PC-9 (cell line): ENCODE measurements at regions not wholly inside any gene's neighbourhood (a gene's known extent, or its start where the extent isn't known, plus 50 kb on each side); places are given as distances from the start of the nearest gene placed in this dataset.
"Not testable (repeated sequence)": the region's sequence is repeated elsewhere in the genome, so short reads cannot be mapped to it uniquely, and the experiment has no call there.

Experiments
- BruUV-seq: library from RNA; stranded (reverse); fragments of 400-500 nt; replicated peaks from 2 replicates; lab custom pipeline; 2021; lab: Mats Ljungman, UMichigan
- CTCF ChIA-PET: fragments of 300-600 bp; sonication (Branson Sonifier 250); formaldehyde crosslinking; loops from one replicate; lab custom pipeline; 2022; ENCODE audit warnings: antibody characterized with exemption; lab: Charles Lee
- POLR2A ChIA-PET: fragments of 300-600 bp; sonication (Branson Sonifier 250); formaldehyde crosslinking; loops from one replicate; lab custom pipeline; 2022; ENCODE audit warnings: antibody characterized with exemption; ENCODE audit not compliant: unreplicated experiment; lab: Charles Lee
- DNase-seq, 2 experiments: peaks; one replicate each; pipeline versions ENCODE4 v3.0.0 to v3.0.0-alpha.2; 2015 to 2022; ENCODE audit warnings: mixed read lengths in 1 of 2
- H2AFZ ChIP-seq: fragments of 200-600 bp; sonication (generic); 2 replicates; pipeline ENCODE4 v1.8.1; 2017; ENCODE audit warnings: antibody characterized with exemption
- H3F3A ChIP-seq: fragments of 200-600 bp; sonication (generic); 2 replicates; pipeline ENCODE4 v1.8.1; 2017; ENCODE audit warnings: antibody characterized with exemption, mild to moderate bottlenecking, low read depth; ENCODE audit not compliant: insufficient read depth
- H3K27ac ChIP-seq: fragments of 200-600 bp; sonication (generic); 2 replicates; pipeline ENCODE4 v1.6.1; 2016; ENCODE audit warnings: mixed run types
- H3K27me3 ChIP-seq: fragments of 200-600 bp; sonication (generic); 2 replicates; pipeline ENCODE4 v1.6.1; 2016; ENCODE audit warnings: low read depth, mixed run types; ENCODE audit not compliant: insufficient read depth
- H3K36me3 ChIP-seq: fragments of 200-600 bp; sonication (generic); 2 replicates; pipeline ENCODE4 v1.6.1; 2016; ENCODE audit warnings: low read depth, mixed run types
- H3K4me1 ChIP-seq: fragments of 200-600 bp; sonication (generic); replicated peaks from 2 replicates; pipeline ENCODE4 v1.6.1; 2016; ENCODE audit warnings: mixed run types; ENCODE audit not compliant: insufficient read depth
- H3K4me2 ChIP-seq: fragments of 200-600 bp; sonication (generic); 2 replicates; pipeline ENCODE4 v1.6.1; 2017; ENCODE audit warnings: mixed run types
- H3K4me3 ChIP-seq: fragments of 200-600 bp; sonication (generic); 2 replicates; pipeline ENCODE4 v1.6.1; 2016; ENCODE audit warnings: mixed run types
- H3K79me2 ChIP-seq: fragments of 200-600 bp; sonication (generic); 2 replicates; pipeline ENCODE4 v1.6.1; 2017; ENCODE audit warnings: low read depth, mixed run types
- H3K9me2 ChIP-seq: fragments of 200-600 bp; sonication (generic); 2 replicates; pipeline ENCODE4 v1.8.1; 2017; ENCODE audit warnings: mild to moderate bottlenecking; ENCODE audit not compliant: insufficient read depth
- H3K9me3 ChIP-seq: fragments of 200-600 bp; sonication (generic); 2 replicates; pipeline ENCODE4 v1.8.1; 2016; ENCODE audit warnings: low read depth; ENCODE audit not compliant: insufficient read depth
- H4K20me1 ChIP-seq: fragments of 200-600 bp; sonication (generic); 2 replicates; pipeline ENCODE4 v1.8.1; 2017; ENCODE audit not compliant: insufficient read depth
- CTCF ChIP-seq: fragments of 200-600 bp; sonication (generic); conservative IDR thresholded peaks from 2 replicates; pipeline ENCODE4 v1.6.1; 2017; ENCODE audit warnings: mixed run types, antibody characterized with exemption, mild to moderate bottlenecking, moderate library complexity
- EZH2 ChIP-seq: fragments of 200-600 bp; sonication (generic); IDR thresholded peaks from 2 replicates; pipeline ENCODE4 v1.8.0; 2017; ENCODE audit warnings: antibody characterized with exemption, low read depth
- intact Hi-C: fragments of 100-400 bp; cut with micrococcal nuclease; formaldehyde crosslinking; loops from one replicate; pipeline ENCODE4 v1.10.0; 2022; ENCODE audit not compliant: unreplicated experiment

- no TSS peak for BruUV-seq
- no peak for TF ChIP-seq EZH2
- no peak for TF ChIP-seq CTCF
- no peak overlapping the region for H3K4me2 ChIP-seq
Observed at GRCh38 chr9:82134010-82134409, 145.4 kb downstream of the SPATA31D1 start.

GRCh38 chr9:82135106-82135505 is 146.5 kb downstream of the SPATA31D1 start:
- no peaks in the 10 kb centered on the region for H3K9me3 ChIP-seq
- no TSS peak for BruUV-seq
- no peaks in the 10 kb centered on the region for H4K20me1 ChIP-seq
- no peak overlapping the region for H3K4me2 ChIP-seq
- no peak overlapping the region for H3K4me3 ChIP-seq
- POLR2A ChIA-PET: interaction anchor here (0.7 kb wide), 1 partner anchor 242 kb away, joined by 6 read pairs; no protein-coding TSS in a partner anchor
- no peak for TF ChIP-seq EZH2
- H3F3A ChIP-seq: no peaks in the 10 kb centered on the region
- no peaks in the 10 kb centered on the region for H3K27me3 ChIP-seq
- no peaks in the 10 kb centered on the region for H3K9me2 ChIP-seq
- H3K79me2 ChIP-seq: no peaks in the 10 kb centered on the region
- no peak for DNase-seq
- H3K4me1 ChIP-seq: 0 out of 2 replicates have a peak, but pooled peaks cover 1% of the 10 kb centered on the region
- CTCF ChIA-PET: no interaction called here
- no peak overlapping the region for H3K27ac ChIP-seq
- H3K36me3 ChIP-seq: no peaks in the 10 kb centered on the region
- intact Hi-C loops: no loop called here
- no peak overlapping the region for H2AFZ ChIP-seq

More at GRCh38 chr9:82134010-82134409, 145.4 kb downstream of the SPATA31D1 start:
- Histone ChIP-seq H4K20me1 (no peaks in the 10 kb centered on the region), H3K9me2 (no peaks in the 10 kb centered on the region), H3K79me2 (no peaks in the 10 kb centered on the region), H3K9me3 (no peaks in the 10 kb centered on the region), H3K4me1 (no peaks in the 10 kb centered on the region), H3F3A (no peaks in the 10 kb centered on the region), H3K27ac (no peak overlapping the region), H3K27me3 (no peaks in the 10 kb centered on the region), H3K4me3 (no peak overlapping the region), H2AFZ (no peak overlapping the region), H3K36me3 (no peaks in the 10 kb centered on the region)
- intact Hi-C loops: no loop called here
- ChIA-PET POLR2A (no interaction called here), CTCF (no interaction called here)
- no peak for DNase-seq

GRCh38 chr9:82138081-82138480 is 149.5 kb downstream of the SPATA31D1 start:
- H3K27ac ChIP-seq, H3K4me1 ChIP-seq, H3K4me3 ChIP-seq, H3K27me3 ChIP-seq, POLR2A ChIA-PET, H3K9me3 ChIP-seq, BruUV-seq, intact Hi-C loops, H2AFZ ChIP-seq, CTCF ChIA-PET, H3F3A ChIP-seq, DNase-seq, H4K20me1 ChIP-seq, H3K79me2 ChIP-seq, H3K36me3 ChIP-seq, H3K4me2 ChIP-seq, H3K9me2 ChIP-seq: not testable (repeated sequence)

- Histone ChIP-seq H3K27ac (peak overlapping the region; percentile 39), H4K20me1 (no peaks in the 10 kb centered on the region), H3K9me2 (no peaks in the 10 kb centered on the region), H3F3A (no peaks in the 10 kb centered on the region), H2AFZ (no peak overlapping the region), H3K79me2 (no peaks in the 10 kb centered on the region), H3K4me2 (no peak overlapping the region), H3K9me3 (no peaks in the 10 kb centered on the region), H3K27me3 (no peaks in the 10 kb centered on the region), H3K4me3 (no peak overlapping the region), H3K4me1 (0 out of 2 replicates have a peak, but pooled peaks cover 5% of the 10 kb centered on the region), H3K36me3 (no peaks in the 10 kb centered on the region)
- BruUV-seq: no TSS peak
- CTCF ChIA-PET: interaction anchor here (0.6 to 0.7 kb wide), 2 partner anchors 221 to 813 kb away, joined by 3 to 4 read pairs; no protein-coding TSS in a partner anchor
- peak; percentile 57 to 64 for DNase-seq
- POLR2A ChIA-PET: no interaction called here
- intact Hi-C loops: no loop called here
- TF ChIP-seq EZH2: no peak
- no peak for TF ChIP-seq CTCF
Observed at GRCh38 chr9:82140471-82140870, 151.9 kb downstream of the SPATA31D1 start.
